Kidney (tissue), 13 donors: ENCODE measurements at regions not wholly inside any gene's neighbourhood (a gene's known extent, or its start where the extent isn't known, plus 50 kb on each side); places are given as distances from the start of the nearest gene placed in this dataset.
A peak's percentile ranks its signal among the peaks of the same experiment; 100 is the strongest.

Experiments
- DNase-seq, 5 donors: peaks; one replicate each; pipeline ENCODE4 v3.0.0-alpha.2; 2013 to 2020
- FAIRE-seq: peaks from 2 replicates; lab custom pipeline; 2012; peaks lifted over from hg19 to GRCh38; lab: Jason Lieb, UNC
- H3K27ac ChIP-seq, 2 donors: one replicate each; pipeline ENCODE4 v1.7.0; 2013; ENCODE audit warnings: low read depth in 2 of 2, low read length in 2 of 2, inconsistent platforms in 1 of 2
- H3K27me3 ChIP-seq: one replicate; pipeline ENCODE4 v1.7.1; 2013; ENCODE audit warnings: low read length, inconsistent platforms; ENCODE audit not compliant: control insufficient read depth, insufficient read depth
- H3K36me3 ChIP-seq, 3 donors: one replicate each; pipeline versions ENCODE4 v1.7.0 to v1.7.1; 2013; ENCODE audit warnings: low read length in 3 of 3, control low read depth in 1 of 3, inconsistent platforms in 1 of 3; ENCODE audit not compliant: insufficient read depth in 3 of 3, control insufficient read depth in 2 of 3
- H3K4me1 ChIP-seq, 3 donors: one replicate each; pipeline versions ENCODE4 v1.7.0 to v1.7.1; 2013; ENCODE audit warnings: low read length in 3 of 3, inconsistent platforms in 1 of 3, low read depth in 1 of 3; ENCODE audit not compliant: control insufficient read depth in 2 of 3, insufficient read depth in 2 of 3
- H3K4me3 ChIP-seq, 3 donors: one replicate each; pipeline versions ENCODE4 v1.7.0 to v1.8.1; 2013; ENCODE audit warnings: low read length in 3 of 3, control low read depth in 1 of 3, inconsistent platforms in 1 of 3
- H3K9ac ChIP-seq, 3 donors: one replicate each; pipeline versions ENCODE4 v1.7.0 to v1.7.1; 2013; ENCODE audit warnings: low read length in 3 of 3, control low read depth in 1 of 3, inconsistent platforms in 1 of 3
- H3K9me3 ChIP-seq, 3 donors: one replicate each; pipeline versions ENCODE4 v1.7.0 to v1.7.1; 2013; ENCODE audit warnings: low read length in 3 of 3, control low read depth in 1 of 3, inconsistent platforms in 1 of 3; ENCODE audit not compliant: control insufficient read depth in 2 of 3, insufficient read depth in 1 of 3
- intact Hi-C: fragments of 100-400 bp; cut with DNase I; formaldehyde crosslinking; loops from one replicate; pipeline ENCODE4 v1.11.1; 2022
- TF ChIP-seq, protein P1 (sequence below): IDR thresholded peaks from 3 replicates; pipeline ENCODE4 v1.5.1; 2012; ENCODE audit warnings: mild to moderate bottlenecking, moderate library complexity, borderline replicate concordance; ENCODE audit not compliant: insufficient read depth; ENCODE audit errors: extremely low read depth
- donor health status: control.
- donor health status: control.
- donor health status: control.
- donor health status: control.
- donor health status: control.
- donor health status: DM: yes; HTN: yes; CAD: no.
- donor health status: Normal renal cell carcinoma (clear cell type).

DNA sequence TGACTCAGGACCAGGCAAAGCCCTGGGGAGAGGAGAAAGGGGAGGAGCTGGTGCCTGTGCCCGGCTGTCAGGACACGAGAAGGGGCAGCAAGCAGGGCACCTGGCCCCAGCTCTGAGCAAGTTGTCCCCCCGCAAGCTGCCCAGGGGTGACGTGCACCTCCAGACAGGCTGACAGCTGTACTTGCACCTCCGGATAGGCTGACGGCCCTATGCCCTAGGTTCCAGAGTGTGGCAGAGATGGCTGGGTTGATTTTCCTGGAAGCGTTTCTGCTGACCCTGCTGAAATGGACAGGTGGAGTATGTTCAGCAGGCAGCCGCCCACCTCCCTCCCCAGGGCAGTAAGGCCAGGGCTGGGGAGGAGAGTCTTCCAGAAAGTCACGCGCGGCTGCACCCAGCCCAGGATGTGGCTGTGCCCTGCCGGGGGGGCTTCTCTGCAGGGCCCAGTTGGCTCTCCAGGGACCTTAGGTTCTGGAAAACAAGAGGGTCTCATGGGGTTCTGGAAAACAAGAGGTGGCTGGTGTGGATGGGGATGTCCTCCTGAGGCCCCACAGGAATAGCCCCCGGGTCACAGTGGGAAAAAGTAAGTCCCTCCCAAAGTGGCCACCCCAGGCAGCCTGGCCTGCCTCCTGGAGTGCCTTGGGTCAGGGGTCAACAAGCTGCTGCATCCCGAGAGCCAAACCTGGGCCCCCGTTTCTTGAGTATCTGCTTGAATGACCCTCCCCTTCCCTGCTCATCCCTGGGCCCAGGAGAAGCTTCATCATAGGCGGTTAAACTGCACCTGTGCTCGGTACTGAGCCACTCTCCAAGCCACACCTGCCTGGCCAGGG lies 71.4 kb upstream of the OTOS start:
- intact Hi-C loops, result no loop called here
- H3K27ac ChIP-seq, result no peak overlapping the region
- H3K9me3 ChIP-seq, result no peaks in the 10 kb centered on the region
- TF ChIP-seq, protein P1, sequence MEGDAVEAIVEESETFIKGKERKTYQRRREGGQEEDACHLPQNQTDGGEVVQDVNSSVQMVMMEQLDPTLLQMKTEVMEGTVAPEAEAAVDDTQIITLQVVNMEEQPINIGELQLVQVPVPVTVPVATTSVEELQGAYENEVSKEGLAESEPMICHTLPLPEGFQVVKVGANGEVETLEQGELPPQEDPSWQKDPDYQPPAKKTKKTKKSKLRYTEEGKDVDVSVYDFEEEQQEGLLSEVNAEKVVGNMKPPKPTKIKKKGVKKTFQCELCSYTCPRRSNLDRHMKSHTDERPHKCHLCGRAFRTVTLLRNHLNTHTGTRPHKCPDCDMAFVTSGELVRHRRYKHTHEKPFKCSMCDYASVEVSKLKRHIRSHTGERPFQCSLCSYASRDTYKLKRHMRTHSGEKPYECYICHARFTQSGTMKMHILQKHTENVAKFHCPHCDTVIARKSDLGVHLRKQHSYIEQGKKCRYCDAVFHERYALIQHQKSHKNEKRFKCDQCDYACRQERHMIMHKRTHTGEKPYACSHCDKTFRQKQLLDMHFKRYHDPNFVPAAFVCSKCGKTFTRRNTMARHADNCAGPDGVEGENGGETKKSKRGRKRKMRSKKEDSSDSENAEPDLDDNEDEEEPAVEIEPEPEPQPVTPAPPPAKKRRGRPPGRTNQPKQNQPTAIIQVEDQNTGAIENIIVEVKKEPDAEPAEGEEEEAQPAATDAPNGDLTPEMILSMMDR, result no peak
- no peaks in the 10 kb centered on the region for H3K36me3 ChIP-seq
- FAIRE-seq (no peak), DNase-seq (peak in 4 of 5 donors; percentile 37 to 63 (median 50))
- H3K9ac ChIP-seq, result no peak overlapping the region
- H3K4me1 ChIP-seq, result no peaks in the 10 kb centered on the region
- no peaks in the 10 kb centered on the region for H3K27me3 ChIP-seq
- no peak overlapping the region for H3K4me3 ChIP-seq

DNA sequence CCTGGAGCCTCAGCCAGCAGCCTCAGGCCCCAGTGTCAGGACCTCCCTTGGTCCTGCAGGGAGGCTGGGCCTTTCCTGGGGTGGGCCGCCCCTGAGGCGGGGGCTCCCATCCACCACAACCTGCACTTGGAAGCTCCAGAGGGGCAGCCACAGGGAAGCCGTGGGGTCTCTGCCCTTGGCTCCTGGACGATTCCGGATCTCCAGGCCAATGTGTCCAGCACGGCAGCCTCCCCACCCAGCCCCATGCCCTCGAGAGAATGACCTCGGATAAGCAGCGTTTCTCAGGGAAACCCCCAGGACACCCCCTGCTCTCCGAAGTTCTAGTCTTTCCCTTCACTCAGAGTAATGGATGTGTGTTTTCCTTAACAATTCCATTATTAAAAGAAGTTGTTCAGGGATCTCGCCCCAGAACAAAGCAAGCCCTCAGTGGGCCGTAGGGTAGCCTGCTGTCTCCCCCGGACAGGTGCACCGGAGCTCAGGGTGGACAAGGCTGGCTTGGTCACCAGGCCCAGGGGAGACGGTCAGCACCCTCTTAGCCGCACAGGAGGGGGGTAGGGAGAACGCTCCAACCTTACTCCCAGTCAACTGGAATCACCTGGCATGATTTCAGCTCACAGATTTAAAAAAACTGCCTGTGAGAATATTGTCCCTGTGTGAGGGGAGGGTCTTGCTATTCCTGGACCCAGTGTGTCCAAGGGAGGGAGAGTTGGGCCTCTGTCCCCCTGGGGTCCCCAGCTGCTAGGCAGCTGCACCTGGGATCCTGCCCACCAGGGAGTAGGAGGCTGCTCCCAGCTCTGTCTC lies 72.2 kb upstream of the OTOS start:
- H3K4me3 ChIP-seq, result no peak overlapping the region
- DNase-seq, result peak in 1 of 5 donors; percentile 57
- H3K27ac ChIP-seq, result no peak overlapping the region
- no peaks in the 10 kb centered on the region for H3K4me1 ChIP-seq
- no peak for FAIRE-seq
- H3K36me3 ChIP-seq, result no peaks in the 10 kb centered on the region
- intact Hi-C loops, result no loop called here
- H3K27me3 ChIP-seq, result no peaks in the 10 kb centered on the region
- no peak overlapping the region for H3K9ac ChIP-seq
- TF ChIP-seq, protein P1, result no peak
- no peaks in the 10 kb centered on the region for H3K9me3 ChIP-seq

DNA sequence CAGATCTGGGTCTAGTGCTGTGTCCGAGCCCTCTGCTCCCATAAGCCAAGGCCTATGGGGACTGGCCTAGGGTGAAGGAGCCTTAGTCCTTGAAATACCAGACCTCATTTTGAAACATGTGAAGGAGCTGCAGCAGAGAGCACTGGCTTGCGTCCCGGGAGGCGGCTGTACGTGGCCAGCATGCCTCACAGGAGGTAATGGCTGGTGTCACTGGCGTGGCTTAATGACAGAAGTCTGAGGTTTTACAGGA lies 72.7 kb upstream of the OTOS start:
- Histone ChIP-seq H3K9ac (no peak overlapping the region), H3K36me3 (no peaks in the 10 kb centered on the region), H3K4me3 (no peak overlapping the region), H3K9me3 (no peaks in the 10 kb centered on the region), H3K4me1 (no peaks in the 10 kb centered on the region), H3K27me3 (no peaks in the 10 kb centered on the region), H3K27ac (no peak overlapping the region)
- TF ChIP-seq, protein P1, result no peak
- DNase-seq (no peak), FAIRE-seq (no peak)
- intact Hi-C loops, result no loop called here
